HepG2 (cell line): ENCODE measurements at regions not wholly inside any gene's neighbourhood (a gene's known extent, or its start where the extent isn't known, plus 50 kb on each side); places are given as distances from the start of the nearest gene placed in this dataset.

ENCODE experiments used
- ATAC-seq: fragments of 200-7000 bp; cut with Tn5 transposase; 3 replicates; pipeline ENCODE4 v1.9.1; 2020; ENCODE audit warnings: mild to moderate bottlenecking, moderate library complexity
- BruUV-seq: library from RNA; stranded (reverse); fragments of 400-500 nt; replicated peaks from 2 replicates; lab custom pipeline; 2021; lab: Mats Ljungman, UMichigan
- CTCF ChIA-PET: fragments of 300-600 bp; formaldehyde crosslinking; extraction: SDS; loops from one replicate; lab custom pipeline; 2021; ENCODE audit warnings: low total read pairs, inconsistent platforms, low intra/inter-chr PET ratio; lab: Yijun Ruan, JAX
- POLR2A ChIA-PET: fragments of 350-600 bp; sonication (Branson Sonifier 250); formaldehyde crosslinking; loops from one replicate; lab custom pipeline; 2020; ENCODE audit warnings: antibody characterized with exemption, inconsistent platforms; lab: Yijun Ruan, JAX
- DNase-seq: peaks from one replicate; pipeline ENCODE4 v3.0.0-alpha.2; 2015; ENCODE audit warnings: low spot score
- FAIRE-seq: peaks from 3 replicates; lab custom pipeline; 2011; peaks lifted over from hg19 to GRCh38; lab: Jason Lieb, UNC
- H2AFZ ChIP-seq: one replicate; pipeline ENCODE4 v1.6.1; 2011; ENCODE audit warnings: low read length, inconsistent platforms
- H3K27ac ChIP-seq: fragments of 300-600 bp; 3 replicates; pipeline ENCODE4 v1.8.0; 2011; ENCODE audit warnings: mixed run types, mild to moderate bottlenecking, mixed read lengths, low read length, inconsistent platforms; ENCODE audit not compliant: insufficient read depth; ENCODE audit errors: extremely low read length
- H3K27me3 ChIP-seq, 2 experiments: fragments of 200-600 bp in 1 of 2; 2 replicates in 1 of 2; 3 replicates in 1 of 2; pipeline versions ENCODE4 v1.6.0 to v1.8.0; 2011; ENCODE audit warnings: low read length in 2 of 2, mild to moderate bottlenecking in 2 of 2, moderate library complexity in 2 of 2, inconsistent platforms in 1 of 2; ENCODE audit not compliant: insufficient read depth in 2 of 2, control insufficient read depth in 1 of 2
- H3K36me3 ChIP-seq, 2 experiments: fragments of 200-600 bp in 1 of 2; replicated peaks in 1 of 2; 2 replicates in 1 of 2; 3 replicates in 1 of 2; pipeline versions ENCODE4 v1.5.1 to v1.8.0; 2011; ENCODE audit warnings: low read length in 2 of 2, inconsistent platforms in 1 of 2; ENCODE audit not compliant: insufficient read depth in 2 of 2, control insufficient read depth in 1 of 2
- H3K4me1 ChIP-seq: 2 replicates; pipeline ENCODE4 v1.5.1; 2012; ENCODE audit warnings: low read length, inconsistent platforms; ENCODE audit not compliant: insufficient read depth
- H3K4me2 ChIP-seq: 2 replicates; pipeline ENCODE4 v1.6.0; 2011; ENCODE audit warnings: low read depth, low read length, inconsistent platforms
- H3K4me3 ChIP-seq, 3 experiments: fragments of 200-600 bp in 1 of 3; sonication (generic), shearing (Covaris generic) in 1 of 3; replicated peaks in 1 of 3; 2 replicates each; pipeline ENCODE4 v1.5.1; 2011 to 2016; ENCODE audit warnings: low read length in 3 of 3, inconsistent platforms in 2 of 3, low read depth in 2 of 3, mild to moderate bottlenecking in 2 of 3, control low read depth in 1 of 3, mixed read lengths in 1 of 3; ENCODE audit not compliant: insufficient read depth in 1 of 3
- H3K79me2 ChIP-seq: one replicate; pipeline ENCODE4 v1.6.1; 2011; ENCODE audit warnings: low read length, inconsistent platforms; ENCODE audit not compliant: insufficient read depth
- H3K9ac ChIP-seq: 2 replicates; pipeline ENCODE4 v1.6.0; 2011; ENCODE audit warnings: mild to moderate bottlenecking, low read depth, low read length, inconsistent platforms; ENCODE audit not compliant: insufficient read depth
- H3K9me3 ChIP-seq: 2 replicates; pipeline ENCODE4 v1.5.1; 2012; ENCODE audit warnings: mild to moderate bottlenecking, low read length
- H4K20me1 ChIP-seq: 2 replicates; pipeline ENCODE4 v1.6.0; 2011; ENCODE audit warnings: inconsistent platforms, mild to moderate bottlenecking, low read length, moderate library complexity; ENCODE audit not compliant: insufficient read depth
- FOXP4 ChIP-seq: sonication (generic); formaldehyde crosslinking; IDR thresholded peaks from 2 replicates; pipeline ENCODE4 v1.4.0; 2020; ENCODE audit warnings: missing genetic modification reagents
- IRF2 ChIP-seq: IDR thresholded peaks from 2 replicates; pipeline ENCODE4 v1.6.1; 2018; ENCODE audit warnings: missing genetic modification reagents, missing compliant biosample characterization
- MYNN ChIP-seq: sonication (generic); formaldehyde crosslinking; IDR thresholded peaks from 2 replicates; pipeline ENCODE4 v1.4.0; 2020; ENCODE audit warnings: mild to moderate bottlenecking, low read depth, missing genetic modification reagents
- NR1H2 ChIP-seq: sonication (generic); formaldehyde crosslinking; IDR thresholded peaks from 2 replicates; pipeline ENCODE4 v1.8.1; 2022; ENCODE audit warnings: low read depth, missing genetic modification reagents, borderline replicate concordance
- PRPF4 ChIP-seq: fragments of 200-400 bp; formaldehyde crosslinking; IDR thresholded peaks from 2 replicates; pipeline ENCODE4 v1.6.1; 2016; ENCODE audit warnings: low read length, low read depth; ENCODE audit not compliant: poor library complexity, severe bottlenecking
- SUZ12 ChIP-seq: fragments of 150-350 bp; IDR thresholded peaks from 2 replicates; pipeline ENCODE4 v1.6.1; 2014; ENCODE audit warnings: low read depth, low read length
- ZBTB21 ChIP-seq: sonication (generic); formaldehyde crosslinking; IDR thresholded peaks from 2 replicates; pipeline ENCODE4 v1.4.0; 2020; ENCODE audit warnings: missing genetic modification reagents
- ZFP41 ChIP-seq: sonication (generic); formaldehyde crosslinking; IDR thresholded peaks from 2 replicates; pipeline ENCODE4 v1.4.0; 2020; ENCODE audit warnings: mild to moderate bottlenecking, missing genetic modification reagents, borderline replicate concordance
- ZNF335 ChIP-seq: sonication (generic); formaldehyde crosslinking; IDR thresholded peaks from 2 replicates; pipeline ENCODE4 v1.4.0; 2020; ENCODE audit warnings: missing genetic modification reagents
- ZNF44 ChIP-seq: sonication (generic); formaldehyde crosslinking; IDR thresholded peaks from 2 replicates; pipeline ENCODE4 v1.5.1; 2020; ENCODE audit warnings: mild to moderate bottlenecking, missing genetic modification reagents
- ZNF557 ChIP-seq: sonication (generic); formaldehyde crosslinking; IDR thresholded peaks from 2 replicates; pipeline ENCODE4 v1.4.0; 2020; ENCODE audit warnings: missing genetic modification reagents
- ZNF577 ChIP-seq: sonication (generic); formaldehyde crosslinking; IDR thresholded peaks from 2 replicates; pipeline ENCODE4 v1.4.0; 2020; ENCODE audit warnings: mild to moderate bottlenecking, low read depth, missing genetic modification reagents, borderline replicate concordance
- WGBS: methylation state at CpG from one replicate; pipeline ENCODE4 v1.1.6; 2017; ENCODE audit warnings: low lambda C conversion rate; 5-methylcytosine and 5-hydroxymethylcytosine counted together
- in situ Hi-C: cut with HindIII; loops from 2 replicates; pipeline ENCODE4 v1.10.0; 2017; ENCODE audit warnings: low pct_unique_long_range_greater_than_20kb; ENCODE audit not compliant: extremely low pct_ligation_motif_present
- intact Hi-C: fragments of 100-400 bp; cut with micrococcal nuclease; formaldehyde crosslinking; loops from one replicate; pipeline ENCODE4 v1.10.0; 2022; ENCODE audit not compliant: unreplicated experiment
- TF ChIP-seq, protein P1 (sequence below): sonication (generic); formaldehyde crosslinking; IDR thresholded peaks from 2 replicates; pipeline ENCODE4 v1.5.0; 2020; ENCODE audit warnings: mild to moderate bottlenecking, missing genetic modification reagents, borderline replicate concordance
- TF ChIP-seq, protein P2 (sequence below): sonication (generic); formaldehyde crosslinking; IDR thresholded peaks from 2 replicates; pipeline ENCODE4 v1.8.0; 2022; ENCODE audit warnings: missing genetic modification reagents, mild to moderate bottlenecking, inconsistent platforms, borderline replicate concordance
- TF ChIP-seq, protein P3 (sequence below): sonication (generic); formaldehyde crosslinking; IDR thresholded peaks from 2 replicates; pipeline ENCODE4 v1.4.0; 2020; ENCODE audit warnings: missing genetic modification reagents, borderline replicate concordance

GRCh38 chr3:34676436-34676835 lies 878.0 kb downstream of the PDCD6IP start:
- no TSS peak for BruUV-seq
- FAIRE-seq, result no peak
- no peaks in the 10 kb centered on the region for H3K79me2 ChIP-seq
- no peaks in the 10 kb centered on the region for H3K27me3 ChIP-seq
- no peak overlapping the region for H2AFZ ChIP-seq
- WGBS, result 0% methylated on average over 3 of the region's 3 CpGs
- no peak for DNase-seq
- H3K9ac ChIP-seq, result no peak overlapping the region
- intact Hi-C loops (no loop called here), in situ Hi-C loops (loop anchor here (25.0 kb wide), 1 partner anchor 689 kb away; no protein-coding TSS in a partner anchor)
- POLR2A ChIA-PET, result no interaction called here
- no peak for ATAC-seq
- CTCF ChIA-PET, result no interaction called here
- H4K20me1 ChIP-seq, result no peaks in the 10 kb centered on the region
- H3K4me1 ChIP-seq, result no peaks in the 10 kb centered on the region
- no peaks in the 10 kb centered on the region for H3K36me3 ChIP-seq
- no peak overlapping the region for H3K27ac ChIP-seq
- H3K4me2 ChIP-seq, result no peak overlapping the region
- 0 out of 2 replicates have a peak, but pooled peaks cover 4% of the 10 kb centered on the region for H3K9me3 ChIP-seq
- H3K4me3 ChIP-seq, result no peak overlapping the region
- TF ChIP-seq ZNF44 (CRISPR knock-in tag) (no peak), ZNF335 (CRISPR knock-in tag) (no peak), NR1H2 (CRISPR knock-in tag) (no peak), MYNN (CRISPR knock-in tag) (no peak), FOXP4 (CRISPR knock-in tag) (no peak), ZNF577 (CRISPR knock-in tag) (no peak), PRPF4 (no peak), SUZ12 (no peak), IRF2 (CRISPR knock-in tag) (no peak), ZBTB21 (CRISPR knock-in tag) (no peak), ZFP41 (CRISPR knock-in tag) (no peak), ZNF557 (CRISPR knock-in tag) (no peak)
- TF ChIP-seq, protein P1, sequence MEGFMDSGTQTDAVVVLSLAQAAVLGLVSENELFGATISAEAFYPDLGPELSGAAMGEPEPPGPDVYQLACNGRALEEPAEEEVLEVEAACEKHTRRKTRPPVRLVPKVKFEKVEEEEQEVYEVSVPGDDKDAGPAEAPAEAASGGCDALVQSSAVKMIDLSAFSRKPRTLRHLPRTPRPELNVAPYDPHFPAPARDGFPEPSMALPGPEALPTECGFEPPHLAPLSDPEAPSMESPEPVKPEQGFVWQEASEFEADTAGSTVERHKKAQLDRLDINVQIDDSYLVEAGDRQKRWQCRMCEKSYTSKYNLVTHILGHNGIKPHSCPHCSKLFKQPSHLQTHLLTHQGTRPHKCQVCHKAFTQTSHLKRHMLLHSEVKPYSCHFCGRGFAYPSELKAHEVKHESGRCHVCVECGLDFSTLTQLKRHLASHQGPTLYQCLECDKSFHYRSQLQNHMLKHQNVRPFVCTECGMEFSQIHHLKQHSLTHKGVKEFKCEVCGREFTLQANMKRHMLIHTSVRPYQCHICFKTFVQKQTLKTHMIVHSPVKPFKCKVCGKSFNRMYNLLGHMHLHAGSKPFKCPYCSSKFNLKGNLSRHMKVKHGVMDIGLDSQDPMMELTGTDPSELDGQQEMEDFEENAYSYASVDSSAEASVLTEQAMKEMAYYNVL (CRISPR knock-in tag), result no peak
- TF ChIP-seq, protein P2, sequence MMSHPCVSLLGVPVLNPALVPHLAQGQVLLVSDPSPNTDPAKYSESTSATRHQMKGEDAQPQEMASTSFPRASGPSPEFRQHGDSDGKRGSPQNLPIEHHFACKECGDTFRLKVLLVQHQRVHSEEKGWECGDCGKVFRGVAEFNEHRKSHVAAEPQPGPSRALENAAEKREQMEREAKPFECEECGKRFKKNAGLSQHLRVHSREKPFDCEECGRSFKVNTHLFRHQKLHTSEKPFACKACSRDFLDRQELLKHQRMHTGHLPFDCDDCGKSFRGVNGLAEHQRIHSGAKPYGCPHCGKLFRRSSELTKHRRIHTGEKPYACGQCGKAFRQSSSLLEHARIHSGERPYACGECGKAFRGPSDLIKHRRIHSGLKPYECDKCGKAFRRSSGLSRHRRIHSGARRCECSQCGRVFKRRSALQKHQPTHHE (CRISPR knock-in tag), result no peak
- TF ChIP-seq, protein P3, sequence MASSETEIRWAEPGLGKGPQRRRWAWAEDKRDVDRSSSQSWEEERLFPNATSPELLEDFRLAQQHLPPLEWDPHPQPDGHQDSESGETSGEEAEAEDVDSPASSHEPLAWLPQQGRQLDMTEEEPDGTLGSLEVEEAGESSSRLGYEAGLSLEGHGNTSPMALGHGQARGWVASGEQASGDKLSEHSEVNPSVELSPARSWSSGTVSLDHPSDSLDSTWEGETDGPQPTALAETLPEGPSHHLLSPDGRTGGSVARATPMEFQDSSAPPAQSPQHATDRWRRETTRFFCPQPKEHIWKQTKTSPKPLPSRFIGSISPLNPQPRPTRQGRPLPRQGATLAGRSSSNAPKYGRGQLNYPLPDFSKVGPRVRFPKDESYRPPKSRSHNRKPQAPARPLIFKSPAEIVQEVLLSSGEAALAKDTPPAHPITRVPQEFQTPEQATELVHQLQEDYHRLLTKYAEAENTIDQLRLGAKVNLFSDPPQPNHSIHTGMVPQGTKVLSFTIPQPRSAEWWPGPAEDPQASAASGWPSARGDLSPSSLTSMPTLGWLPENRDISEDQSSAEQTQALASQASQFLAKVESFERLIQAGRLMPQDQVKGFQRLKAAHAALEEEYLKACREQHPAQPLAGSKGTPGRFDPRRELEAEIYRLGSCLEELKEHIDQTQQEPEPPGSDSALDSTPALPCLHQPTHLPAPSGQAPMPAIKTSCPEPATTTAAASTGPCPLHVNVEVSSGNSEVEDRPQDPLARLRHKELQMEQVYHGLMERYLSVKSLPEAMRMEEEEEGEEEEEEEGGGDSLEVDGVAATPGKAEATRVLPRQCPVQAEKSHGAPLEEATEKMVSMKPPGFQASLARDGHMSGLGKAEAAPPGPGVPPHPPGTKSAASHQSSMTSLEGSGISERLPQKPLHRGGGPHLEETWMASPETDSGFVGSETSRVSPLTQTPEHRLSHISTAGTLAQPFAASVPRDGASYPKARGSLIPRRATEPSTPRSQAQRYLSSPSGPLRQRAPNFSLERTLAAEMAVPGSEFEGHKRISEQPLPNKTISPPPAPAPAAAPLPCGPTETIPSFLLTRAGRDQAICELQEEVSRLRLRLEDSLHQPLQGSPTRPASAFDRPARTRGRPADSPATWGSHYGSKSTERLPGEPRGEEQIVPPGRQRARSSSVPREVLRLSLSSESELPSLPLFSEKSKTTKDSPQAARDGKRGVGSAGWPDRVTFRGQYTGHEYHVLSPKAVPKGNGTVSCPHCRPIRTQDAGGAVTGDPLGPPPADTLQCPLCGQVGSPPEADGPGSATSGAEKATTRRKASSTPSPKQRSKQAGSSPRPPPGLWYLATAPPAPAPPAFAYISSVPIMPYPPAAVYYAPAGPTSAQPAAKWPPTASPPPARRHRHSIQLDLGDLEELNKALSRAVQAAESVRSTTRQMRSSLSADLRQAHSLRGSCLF (CRISPR knock-in tag), result no peak
